ENCODE measurements at regions not wholly inside any gene's neighbourhood (a gene's known extent, or its start where the extent isn't known, plus 50 kb on each side); places are given as distances from the start of the nearest gene placed in this dataset.
"Not testable (repeated sequence)": the region's sequence is repeated elsewhere in the genome, so short reads cannot be mapped to it uniquely, and the experiment has no call there.

DNA sequence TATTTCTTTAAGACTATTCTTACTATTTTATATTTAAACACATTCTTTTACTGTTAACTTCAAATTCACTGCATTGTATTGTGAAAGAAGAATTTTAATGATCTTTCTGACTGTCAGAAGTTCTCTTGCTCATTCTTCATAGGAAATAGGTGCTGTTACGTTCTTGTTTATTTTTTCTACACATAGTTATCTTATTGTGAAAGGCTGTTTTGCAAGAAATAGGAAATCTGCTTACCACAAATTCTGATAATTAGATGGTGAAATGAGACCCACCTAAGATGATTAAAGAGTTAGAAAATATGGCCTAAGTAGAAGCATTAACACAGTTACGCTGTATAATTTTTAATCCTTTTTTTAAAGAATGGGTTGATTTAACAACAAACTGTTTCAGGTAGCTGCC is 316.1 kb upstream of the ZFP42 start:
- Mint-ChIP-seq H3K4me3 (no peak overlapping the region), H3K36me3 (ENCODE audit: low read depth) (no peaks in the 10 kb centered on the region), H3K4me1 (ENCODE audit: low read depth) (no peaks in the 10 kb centered on the region), H3K27ac (no peak overlapping the region), H3K9me3 (peaks cover 24% of the 10 kb centered on the region), H3K27me3 (no peaks in the 10 kb centered on the region)
- no peak for DNase-seq

DNA sequence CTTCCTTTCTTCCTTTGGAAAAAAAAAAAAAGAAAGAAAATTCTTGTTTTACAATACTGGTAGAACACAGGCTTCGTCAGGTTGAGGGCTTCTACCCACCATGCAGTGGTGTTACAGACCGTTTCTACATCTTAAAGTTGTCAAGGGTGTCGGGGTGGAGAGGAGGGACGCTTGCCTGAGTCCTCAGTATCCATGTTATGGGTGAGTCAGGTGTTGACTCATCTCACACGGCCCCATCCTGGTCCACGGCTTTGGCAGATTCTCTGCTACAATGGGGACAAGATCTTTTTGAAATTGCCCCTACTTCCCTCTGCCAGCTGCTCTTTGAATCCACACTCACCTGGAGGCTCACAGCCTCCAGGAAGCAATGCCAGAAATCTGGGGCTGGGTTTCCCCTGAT is 310.3 kb upstream of the ZFP42 start:
- peaks cover 21% of the 10 kb centered on the region for H3K9me3 Mint-ChIP-seq
- DNase-seq: no peak
- no peaks in the 10 kb centered on the region for H3K36me3 Mint-ChIP-seq (ENCODE audit: low read depth)
- no peaks in the 10 kb centered on the region for H3K4me1 Mint-ChIP-seq (ENCODE audit: low read depth)
- no peak overlapping the region for H3K27ac Mint-ChIP-seq
- H3K4me3 Mint-ChIP-seq: no peak overlapping the region
- no peaks in the 10 kb centered on the region for H3K27me3 Mint-ChIP-seq

DNA sequence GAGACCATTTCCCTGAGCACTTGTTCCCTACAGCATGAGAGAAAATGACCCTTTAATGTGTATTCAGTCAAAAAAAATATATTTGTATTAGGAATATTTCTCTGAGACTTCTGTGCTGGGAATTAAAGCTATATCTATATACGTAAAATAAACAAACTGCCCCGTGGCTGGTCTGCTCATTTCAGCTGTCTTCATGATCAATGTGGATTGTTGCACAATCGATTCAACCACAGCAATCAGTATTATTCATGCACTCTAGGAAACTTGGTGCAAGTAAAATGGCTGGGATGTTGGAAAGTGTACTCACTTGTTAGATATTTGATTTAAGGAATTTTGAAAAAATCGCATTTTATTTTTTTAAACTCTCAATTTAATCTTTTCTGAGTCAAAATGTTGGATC is 307.9 kb upstream of the ZFP42 start:
- H3K4me3 Mint-ChIP-seq: no peak overlapping the region
- H3K9me3 Mint-ChIP-seq: peaks cover 13% of the 10 kb centered on the region
- H3K4me1 Mint-ChIP-seq (ENCODE audit: low read depth): no peaks in the 10 kb centered on the region
- H3K27ac Mint-ChIP-seq: no peak overlapping the region
- no peaks in the 10 kb centered on the region for H3K27me3 Mint-ChIP-seq
- H3K36me3 Mint-ChIP-seq (ENCODE audit: low read depth): no peaks in the 10 kb centered on the region
- DNase-seq: no peak

DNA sequence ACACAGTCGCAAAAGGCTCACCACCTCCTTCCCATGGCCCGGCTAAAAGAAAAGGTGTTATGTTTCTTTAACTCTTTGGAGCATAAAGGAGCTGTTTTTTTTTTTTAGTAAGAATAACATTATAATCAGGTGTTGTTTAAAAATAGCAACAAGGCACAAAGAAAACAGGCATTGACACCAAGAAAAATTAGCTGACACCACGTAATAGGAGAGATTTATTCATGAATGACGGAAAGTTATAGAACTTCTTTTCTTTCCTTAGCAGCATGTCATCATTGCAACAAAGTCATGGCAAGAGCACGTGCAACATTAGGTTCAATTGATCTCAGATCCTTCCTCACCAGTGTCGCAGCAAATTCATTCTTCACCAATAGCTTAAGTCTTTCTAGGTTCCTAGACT is 302.9 kb upstream of the ZFP42 start:
- Mint-ChIP-seq H3K4me3 (no peak overlapping the region), H3K9me3 (peaks cover 20% of the 10 kb centered on the region), H3K4me1 (ENCODE audit: low read depth) (no peaks in the 10 kb centered on the region), H3K27me3 (no peaks in the 10 kb centered on the region), H3K27ac (no peak overlapping the region), H3K36me3 (ENCODE audit: low read depth) (no peaks in the 10 kb centered on the region)
- no peak for DNase-seq

DNA sequence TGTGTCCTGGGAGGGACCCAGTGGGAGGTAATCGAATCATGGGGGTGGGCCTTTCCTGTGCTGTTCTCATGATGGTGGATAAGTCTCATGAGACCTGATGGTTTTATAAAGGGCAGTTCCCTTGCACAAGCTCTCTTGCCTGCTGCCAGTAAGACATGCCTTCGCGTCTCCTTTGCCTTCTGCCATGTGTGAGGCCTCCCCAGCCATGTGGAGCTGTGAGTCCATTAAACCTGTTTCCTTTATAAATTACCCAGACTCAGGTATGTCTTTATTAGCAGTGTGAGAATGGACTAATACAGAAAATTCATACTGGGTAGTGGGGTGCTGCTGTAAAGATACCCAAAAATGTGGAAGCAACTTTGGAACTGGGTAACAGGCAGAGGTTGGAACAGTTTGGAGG is 300.0 kb upstream of the ZFP42 start:
- not testable (repeated sequence) for H3K36me3 Mint-ChIP-seq (ENCODE audit: low read depth); H3K4me1 Mint-ChIP-seq (ENCODE audit: low read depth); H3K27ac Mint-ChIP-seq; H3K4me3 Mint-ChIP-seq; DNase-seq; H3K27me3 Mint-ChIP-seq
- peaks cover 25% of the 10 kb centered on the region for H3K9me3 Mint-ChIP-seq

DNA sequence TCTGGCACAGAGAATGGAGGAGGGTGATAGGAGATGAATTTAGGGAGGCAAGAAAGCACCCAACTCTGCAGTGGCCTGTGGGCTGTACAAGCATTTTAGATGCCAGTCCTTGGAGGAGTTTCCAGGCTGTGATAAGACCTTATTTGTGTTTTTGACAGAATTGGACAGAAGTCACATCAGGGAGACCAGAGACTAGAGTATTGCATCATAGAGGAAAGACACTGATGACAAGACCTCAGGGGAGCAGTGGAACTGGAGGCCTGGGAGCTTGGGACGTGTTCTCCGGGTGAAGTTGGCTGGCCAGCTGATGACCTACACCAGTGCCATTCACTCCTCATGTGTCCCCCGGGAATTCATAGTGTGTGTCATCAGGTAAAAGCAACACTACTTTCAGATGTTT is 284.0 kb upstream of the ZFP42 start:
- no peak overlapping the region for H3K27ac Mint-ChIP-seq
- H3K9me3 Mint-ChIP-seq: peaks cover 36% of the 10 kb centered on the region
- no peaks in the 10 kb centered on the region for H3K36me3 Mint-ChIP-seq (ENCODE audit: low read depth)
- H3K4me3 Mint-ChIP-seq: no peak overlapping the region
- no peak for DNase-seq
- H3K4me1 Mint-ChIP-seq (ENCODE audit: low read depth): no peaks in the 10 kb centered on the region
- H3K27me3 Mint-ChIP-seq: no peaks in the 10 kb centered on the region

DNA sequence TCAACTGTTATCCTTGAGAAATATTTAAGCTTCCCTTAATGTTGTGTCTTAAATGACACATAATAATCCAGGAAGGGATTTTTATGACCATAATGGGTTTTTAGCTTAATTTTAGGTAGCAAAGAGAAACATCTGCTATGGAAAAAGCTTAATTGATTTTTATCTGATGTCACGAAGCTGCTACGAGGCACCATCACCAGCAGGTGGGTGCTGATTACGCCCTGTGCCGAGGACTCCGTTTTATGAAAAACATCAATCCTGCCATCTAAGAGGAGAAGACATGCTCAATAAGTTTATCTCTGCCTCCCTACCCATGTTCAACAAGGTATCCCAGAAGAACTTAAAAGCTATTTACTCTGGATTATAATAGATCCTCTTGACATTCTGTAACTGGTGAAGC is 280.6 kb upstream of the ZFP42 start:
- no peak overlapping the region for H3K4me3 Mint-ChIP-seq
- no peak overlapping the region for H3K27ac Mint-ChIP-seq
- no peaks in the 10 kb centered on the region for H3K27me3 Mint-ChIP-seq
- no peaks in the 10 kb centered on the region for H3K36me3 Mint-ChIP-seq (ENCODE audit: low read depth)
- no peaks in the 10 kb centered on the region for H3K4me1 Mint-ChIP-seq (ENCODE audit: low read depth)
- no peak for DNase-seq
- H3K9me3 Mint-ChIP-seq: peaks cover 28% of the 10 kb centered on the region

DNA sequence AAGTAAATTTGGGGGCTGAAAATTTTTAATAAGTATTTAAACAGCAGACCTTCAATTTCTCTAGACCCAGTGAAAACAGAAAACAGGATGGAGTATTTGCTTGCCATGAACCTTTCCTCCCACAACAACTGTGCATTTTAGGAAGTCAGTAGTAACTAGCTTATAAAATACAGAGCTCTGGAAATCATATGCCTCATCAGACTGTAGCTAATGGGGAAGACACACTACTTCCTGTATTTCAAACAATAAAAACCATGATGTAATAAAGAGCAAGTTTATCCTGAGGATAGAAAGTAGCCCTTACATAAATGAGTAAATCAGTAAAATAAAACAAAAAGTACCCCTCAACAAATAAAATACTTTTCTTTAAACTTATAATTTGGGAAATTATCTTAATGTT is 280.1 kb upstream of the ZFP42 start:
- peaks cover 27% of the 10 kb centered on the region for H3K9me3 Mint-ChIP-seq
- no peak for DNase-seq
- H3K27me3 Mint-ChIP-seq: no peaks in the 10 kb centered on the region
- H3K4me1 Mint-ChIP-seq (ENCODE audit: low read depth): no peaks in the 10 kb centered on the region
- H3K4me3 Mint-ChIP-seq: no peak overlapping the region
- H3K36me3 Mint-ChIP-seq (ENCODE audit: low read depth): no peaks in the 10 kb centered on the region
- no peak overlapping the region for H3K27ac Mint-ChIP-seq

DNA sequence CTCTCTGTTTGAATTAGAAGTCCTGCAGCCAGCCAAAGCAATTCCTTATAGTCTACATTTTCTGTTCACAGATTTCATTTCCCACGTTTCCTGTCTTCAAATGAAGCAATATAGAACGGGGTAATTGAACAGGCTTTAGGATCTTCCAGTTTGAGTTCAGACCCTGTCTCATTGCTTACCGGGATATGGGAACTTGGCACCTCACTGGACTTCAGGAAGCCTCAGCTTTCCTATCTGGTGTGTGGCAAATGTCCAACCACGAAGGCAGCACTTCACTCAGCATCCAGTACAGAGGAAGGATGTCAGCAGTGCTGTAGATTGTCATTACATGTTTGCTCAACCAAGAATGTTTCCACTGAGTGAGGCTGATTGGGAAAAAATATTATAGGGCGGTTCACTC is 271.1 kb upstream of the ZFP42 start:
- H3K9me3 Mint-ChIP-seq: peaks cover 13% of the 10 kb centered on the region
- no peaks in the 10 kb centered on the region for H3K4me1 Mint-ChIP-seq (ENCODE audit: low read depth)
- H3K27ac Mint-ChIP-seq: no peak overlapping the region
- H3K27me3 Mint-ChIP-seq: no peaks in the 10 kb centered on the region
- H3K36me3 Mint-ChIP-seq (ENCODE audit: low read depth): no peaks in the 10 kb centered on the region
- DNase-seq: no peak
- no peak overlapping the region for H3K4me3 Mint-ChIP-seq

DNA sequence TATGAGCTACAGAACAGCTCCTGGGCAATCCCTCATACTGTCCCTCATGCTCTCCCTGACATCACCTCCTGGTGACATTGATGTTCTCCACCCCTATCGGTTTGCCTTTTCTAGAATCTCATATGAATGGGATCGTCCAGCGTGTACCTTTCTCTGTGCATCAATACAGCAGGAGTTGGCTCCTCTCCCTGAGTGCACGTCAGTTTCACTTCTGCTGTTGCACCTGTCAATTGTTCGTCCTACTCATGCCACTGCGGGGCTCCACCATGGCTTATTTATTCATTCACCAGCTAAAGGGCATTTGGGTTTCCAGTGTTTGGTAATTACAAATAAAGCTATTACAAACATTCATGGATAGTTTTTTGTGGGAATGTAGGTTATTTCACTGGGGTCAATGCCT is 269.1 kb upstream of the ZFP42 start:
- Mint-ChIP-seq H3K4me3 (no peak overlapping the region), H3K9me3 (peaks cover 22% of the 10 kb centered on the region), H3K27me3 (no peaks in the 10 kb centered on the region), H3K4me1 (ENCODE audit: low read depth) (no peaks in the 10 kb centered on the region), H3K36me3 (ENCODE audit: low read depth) (no peaks in the 10 kb centered on the region), H3K27ac (no peak overlapping the region)
- DNase-seq: no peak

DNA sequence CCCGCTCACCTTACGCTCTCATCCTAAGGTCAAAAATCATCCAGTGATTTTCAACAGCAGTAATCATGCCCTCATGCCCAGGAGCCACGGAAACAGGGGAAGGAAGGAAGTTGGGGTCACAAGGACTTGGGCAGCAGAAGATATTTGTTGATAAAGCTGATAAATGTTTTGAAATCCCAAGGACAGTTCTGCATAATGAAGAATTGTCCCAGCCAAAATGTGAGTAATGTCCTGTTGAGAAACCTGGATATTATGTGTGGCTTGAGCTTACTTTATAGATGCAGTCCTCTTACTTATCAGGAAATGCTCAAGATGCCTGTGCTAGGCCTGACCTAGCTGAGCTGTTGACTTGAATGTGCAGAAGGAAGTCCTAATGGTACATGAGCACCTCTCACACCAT is 263.0 kb upstream of the ZFP42 start:
- Mint-ChIP-seq H3K27me3 (no peaks in the 10 kb centered on the region), H3K36me3 (ENCODE audit: low read depth) (no peaks in the 10 kb centered on the region), H3K27ac (no peak overlapping the region), H3K9me3 (peaks cover 37% of the 10 kb centered on the region), H3K4me3 (no peak overlapping the region), H3K4me1 (ENCODE audit: low read depth) (no peaks in the 10 kb centered on the region)
- no peak for DNase-seq

DNA sequence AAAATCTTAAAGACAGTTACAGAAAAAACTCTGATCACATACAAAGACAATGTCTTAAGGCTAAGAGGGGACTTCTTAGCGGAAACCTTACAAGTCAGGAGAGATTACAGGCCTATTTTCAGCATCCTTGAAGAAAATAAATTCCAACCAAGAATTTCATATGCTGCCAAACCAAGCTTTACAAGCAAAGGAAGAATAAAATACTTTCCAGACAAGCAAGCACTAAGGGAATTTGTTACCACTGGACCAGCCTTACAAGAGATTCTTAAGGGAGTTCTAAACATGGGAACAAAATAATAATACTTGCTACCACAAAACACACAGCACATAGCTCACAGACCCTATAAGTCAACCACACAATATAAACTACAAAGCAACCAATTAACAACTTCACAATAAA is 255.8 kb upstream of the ZFP42 start:
- Mint-ChIP-seq H3K27ac (no peak overlapping the region), H3K36me3 (ENCODE audit: low read depth) (no peaks in the 10 kb centered on the region)

DNA sequence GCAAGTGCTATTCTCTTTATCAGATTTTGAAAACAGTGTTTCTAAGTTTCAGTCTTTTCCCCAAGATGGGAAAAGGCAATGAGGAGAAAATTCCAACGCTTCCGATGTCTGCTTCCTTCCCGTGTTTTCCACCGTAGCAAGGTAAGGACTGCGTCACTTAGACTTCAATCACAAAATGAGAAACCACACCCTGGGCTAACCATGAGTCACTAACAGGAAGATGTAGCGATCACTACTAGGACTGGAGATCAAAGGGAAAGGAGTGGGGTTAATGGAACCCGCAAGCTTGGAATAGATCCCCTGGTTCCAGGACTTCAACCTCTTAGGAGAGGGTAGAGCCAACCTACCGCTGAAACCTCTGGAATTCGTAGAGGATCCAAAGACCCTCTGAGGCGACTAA is 250.7 kb upstream of the ZFP42 start:
- no peak overlapping the region for H3K4me3 Mint-ChIP-seq
- no peaks in the 10 kb centered on the region for H3K36me3 Mint-ChIP-seq (ENCODE audit: low read depth)
- H3K27ac Mint-ChIP-seq: no peak overlapping the region
- DNase-seq: no peak
- H3K4me1 Mint-ChIP-seq (ENCODE audit: low read depth): no peaks in the 10 kb centered on the region
- H3K27me3 Mint-ChIP-seq: no peaks in the 10 kb centered on the region
- H3K9me3 Mint-ChIP-seq: peaks cover 38% of the 10 kb centered on the region

More for the DNA sequence above, 255.8 kb upstream of the ZFP42 start:
- H3K9me3 Mint-ChIP-seq: peaks cover 26% of the 10 kb centered on the region
- H3K4me1 Mint-ChIP-seq (ENCODE audit: low read depth): no peaks in the 10 kb centered on the region
- H3K4me3 Mint-ChIP-seq: no peak overlapping the region
- DNase-seq: no peak
- no peaks in the 10 kb centered on the region for H3K27me3 Mint-ChIP-seq

DNA sequence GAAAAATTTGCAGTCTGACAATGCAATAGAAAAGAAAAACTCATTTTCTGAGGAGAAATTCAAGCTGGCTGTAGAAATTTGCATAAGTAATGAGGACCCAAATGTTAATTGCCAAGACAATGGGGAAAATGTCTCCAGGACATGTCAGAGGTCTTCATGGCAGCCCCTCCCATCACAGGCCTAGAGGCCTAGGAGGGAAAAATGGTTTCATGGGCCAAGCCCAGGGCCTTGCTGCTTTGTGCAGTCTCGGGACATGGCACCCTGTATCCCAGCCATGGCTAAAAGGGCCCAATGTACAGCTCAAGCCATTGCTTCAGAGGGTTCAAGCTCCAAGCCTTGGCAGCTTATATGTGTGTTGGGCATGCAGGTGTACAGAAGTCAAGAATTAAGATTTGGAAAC is 244.9 kb upstream of the ZFP42 start:
- H3K4me3 Mint-ChIP-seq; H3K4me1 Mint-ChIP-seq (ENCODE audit: low read depth): not testable (repeated sequence)

DNA sequence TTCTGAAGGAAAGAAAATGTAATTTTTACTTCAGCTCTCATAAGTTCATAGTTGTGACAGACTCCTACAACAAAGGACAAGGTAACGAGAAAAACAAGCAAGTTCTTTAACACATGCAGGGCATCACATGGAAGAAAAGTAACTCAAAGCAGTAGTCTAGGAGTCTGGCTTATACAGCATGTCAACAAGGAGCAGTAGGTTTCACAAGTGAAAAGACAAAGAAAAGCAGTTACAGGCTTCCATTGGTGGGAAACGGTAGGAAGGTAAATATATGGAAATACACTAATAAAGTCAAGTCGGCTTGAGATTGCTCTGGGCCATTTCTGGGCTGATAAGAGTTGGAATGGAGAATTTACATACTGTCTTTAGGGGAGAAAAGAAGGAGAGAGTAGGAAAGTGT is 228.4 kb upstream of the ZFP42 start:
- DNase-seq: no peak
- no peak overlapping the region for H3K4me3 Mint-ChIP-seq
- no peak overlapping the region for H3K27ac Mint-ChIP-seq
- no peaks in the 10 kb centered on the region for H3K36me3 Mint-ChIP-seq (ENCODE audit: low read depth)
- H3K27me3 Mint-ChIP-seq: no peaks in the 10 kb centered on the region
- no peaks in the 10 kb centered on the region for H3K4me1 Mint-ChIP-seq (ENCODE audit: low read depth)
- peaks cover 19% of the 10 kb centered on the region for H3K9me3 Mint-ChIP-seq

More for the DNA sequence above, 244.9 kb upstream of the ZFP42 start:
- not testable (repeated sequence) for H3K27ac Mint-ChIP-seq; H3K36me3 Mint-ChIP-seq (ENCODE audit: low read depth); DNase-seq; H3K27me3 Mint-ChIP-seq
- H3K9me3 Mint-ChIP-seq: peaks cover 56% of the 10 kb centered on the region

DNA sequence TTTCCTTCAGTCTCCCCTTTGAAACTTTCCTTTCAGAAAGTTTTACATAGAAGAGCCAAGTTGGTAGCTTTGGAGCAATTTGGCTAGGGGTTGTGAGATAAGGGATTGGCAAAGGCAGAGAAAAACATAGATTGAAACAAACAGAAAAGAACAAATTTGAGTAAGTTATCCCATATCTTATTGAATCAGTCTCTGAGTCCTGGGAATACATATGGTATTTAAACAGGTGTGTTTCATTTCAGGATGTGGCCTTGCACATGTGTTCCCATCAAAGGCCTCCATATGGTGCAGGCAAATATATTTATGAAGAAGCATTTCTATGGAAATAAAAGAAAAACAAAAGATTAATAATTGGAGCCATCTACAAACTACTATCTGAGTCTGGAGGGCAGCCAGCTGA is 227.9 kb upstream of the ZFP42 start:
- no peak for DNase-seq
- H3K27me3 Mint-ChIP-seq: no peaks in the 10 kb centered on the region
- no peaks in the 10 kb centered on the region for H3K4me1 Mint-ChIP-seq (ENCODE audit: low read depth)
- H3K9me3 Mint-ChIP-seq: peaks cover 19% of the 10 kb centered on the region
- H3K36me3 Mint-ChIP-seq (ENCODE audit: low read depth): no peaks in the 10 kb centered on the region
- H3K4me3 Mint-ChIP-seq: no peak overlapping the region
- H3K27ac Mint-ChIP-seq: no peak overlapping the region
